ENCODE measurements at regions not wholly inside any gene's neighbourhood (a gene's known extent, or its start where the extent isn't known, plus 50 kb on each side); places are given as distances from the start of the nearest gene placed in this dataset.
"Not testable (repeated sequence)": the region's sequence is repeated elsewhere in the genome, so short reads cannot be mapped to it uniquely, and the experiment has no call there.

GRCh38 chr14:78043349-78043748 lies 126.8 kb upstream of the NRXN3 start:
- no peak for DNase-seq
- H3K9me3 ChIP-seq, result no peaks in the 10 kb centered on the region
- no peaks in the 10 kb centered on the region for H3K27me3 ChIP-seq
- no peak overlapping the region for H3K4me3 ChIP-seq
- no peaks in the 10 kb centered on the region for H3K36me3 ChIP-seq

GRCh38 chr14:78048120-78048519 lies 122.1 kb upstream of the NRXN3 start:
- no peaks in the 10 kb centered on the region for H3K36me3 ChIP-seq
- no peaks in the 10 kb centered on the region for H3K27me3 ChIP-seq
- H3K9me3 ChIP-seq, result no peaks in the 10 kb centered on the region
- no peak overlapping the region for H3K4me3 ChIP-seq
- no peak for DNase-seq

DNA sequence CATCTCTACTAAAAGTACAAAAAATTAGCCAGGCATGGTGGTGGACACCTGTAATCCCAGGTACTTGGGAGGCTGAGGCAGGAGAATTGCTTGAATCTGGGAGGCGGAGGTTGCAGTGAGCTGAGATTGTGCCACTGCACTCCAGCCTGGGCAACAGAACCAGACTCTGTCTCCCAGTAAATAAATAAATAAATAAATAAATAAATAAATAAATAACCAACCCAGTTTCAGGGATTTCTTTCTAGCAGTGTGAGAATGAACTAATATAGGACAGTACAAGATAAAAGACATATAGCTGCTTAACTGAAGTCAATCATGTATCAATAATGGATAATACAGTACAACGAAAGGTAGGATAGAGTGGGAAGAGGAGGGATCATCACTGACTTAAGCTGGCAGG lies 113.3 kb upstream of the NRXN3 start:
- H3K36me3 ChIP-seq, H3K9me3 ChIP-seq, H3K27me3 ChIP-seq, DNase-seq, H3K4me3 ChIP-seq: not testable (repeated sequence)

- no peaks in the 10 kb centered on the region for H3K9me3 ChIP-seq
- DNase-seq, result no peak
- no peaks in the 10 kb centered on the region for H3K27me3 ChIP-seq
- H3K4me3 ChIP-seq, result no peak overlapping the region
- H3K36me3 ChIP-seq, result no peaks in the 10 kb centered on the region
Observed at GRCh38 chr14:78070344-78070743, 99.8 kb upstream of the NRXN3 start.

GRCh38 chr14:78071016-78071549 lies 99.1 kb upstream of the NRXN3 start:
- no peak for DNase-seq

DNA sequence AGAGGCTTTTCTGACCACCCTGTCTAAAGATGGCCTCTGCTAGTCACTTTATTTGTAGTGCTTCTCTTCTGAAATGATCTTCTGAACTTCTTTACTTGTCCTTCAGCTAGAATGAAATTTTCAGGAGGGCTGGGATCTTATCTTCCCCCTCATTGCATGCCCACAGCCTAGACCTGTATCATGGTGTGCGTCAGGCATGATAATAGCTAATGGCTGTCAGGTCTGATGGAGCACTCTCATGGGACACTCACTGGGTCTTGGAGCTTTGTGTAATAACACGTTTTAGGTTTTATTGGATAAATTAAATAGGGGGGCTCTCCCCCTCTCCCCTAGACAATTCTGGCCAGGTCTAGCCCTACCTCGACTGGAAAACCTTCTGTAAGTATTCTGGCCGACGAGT lies 97.1 kb upstream of the NRXN3 start:
- DNase-seq, result no peak
- no peaks in the 10 kb centered on the region for H3K27me3 ChIP-seq
- no peaks in the 10 kb centered on the region for H3K36me3 ChIP-seq
- H3K9me3 ChIP-seq, result no peaks in the 10 kb centered on the region
- no peak overlapping the region for H3K4me3 ChIP-seq

More at GRCh38 chr14:78071016-78071549, 99.1 kb upstream of the NRXN3 start:
- no peaks in the 10 kb centered on the region for H3K9me3 ChIP-seq
- no peaks in the 10 kb centered on the region for H3K36me3 ChIP-seq
- no peaks in the 10 kb centered on the region for H3K27me3 ChIP-seq
- no peak overlapping the region for H3K4me3 ChIP-seq

GRCh38 chr14:78074561-78074960 lies 95.6 kb upstream of the NRXN3 start:
- no peaks in the 10 kb centered on the region for H3K27me3 ChIP-seq
- H3K9me3 ChIP-seq, result no peaks in the 10 kb centered on the region
- H3K36me3 ChIP-seq, result no peaks in the 10 kb centered on the region
- DNase-seq, result peak; percentile 68
- H3K4me3 ChIP-seq, result no peak overlapping the region

DNA sequence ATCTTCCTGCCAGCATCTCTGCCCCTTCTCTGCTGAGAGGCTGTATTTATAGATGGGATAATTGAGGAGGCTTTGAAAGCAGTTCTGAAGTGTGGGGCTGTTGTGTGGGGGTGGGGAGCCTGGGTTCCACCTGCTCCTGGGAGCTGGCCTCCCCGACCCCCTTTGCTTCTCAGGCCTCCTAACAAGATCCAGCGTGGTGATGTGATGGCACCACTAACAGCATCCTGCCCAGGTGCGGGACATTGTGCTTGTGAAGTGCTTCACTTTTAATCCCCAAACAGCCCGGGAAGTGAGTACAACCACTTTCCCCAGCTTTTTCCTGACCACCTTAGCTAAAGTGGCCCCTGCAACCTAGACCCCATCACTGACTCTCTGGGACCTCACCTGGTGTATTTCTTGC lies 95.1 kb upstream of the NRXN3 start:
- H3K9me3 ChIP-seq, result no peaks in the 10 kb centered on the region
- H3K27me3 ChIP-seq, result no peaks in the 10 kb centered on the region
- H3K4me3 ChIP-seq, result no peak overlapping the region
- no peaks in the 10 kb centered on the region for H3K36me3 ChIP-seq
- DNase-seq, result no peak

DNA sequence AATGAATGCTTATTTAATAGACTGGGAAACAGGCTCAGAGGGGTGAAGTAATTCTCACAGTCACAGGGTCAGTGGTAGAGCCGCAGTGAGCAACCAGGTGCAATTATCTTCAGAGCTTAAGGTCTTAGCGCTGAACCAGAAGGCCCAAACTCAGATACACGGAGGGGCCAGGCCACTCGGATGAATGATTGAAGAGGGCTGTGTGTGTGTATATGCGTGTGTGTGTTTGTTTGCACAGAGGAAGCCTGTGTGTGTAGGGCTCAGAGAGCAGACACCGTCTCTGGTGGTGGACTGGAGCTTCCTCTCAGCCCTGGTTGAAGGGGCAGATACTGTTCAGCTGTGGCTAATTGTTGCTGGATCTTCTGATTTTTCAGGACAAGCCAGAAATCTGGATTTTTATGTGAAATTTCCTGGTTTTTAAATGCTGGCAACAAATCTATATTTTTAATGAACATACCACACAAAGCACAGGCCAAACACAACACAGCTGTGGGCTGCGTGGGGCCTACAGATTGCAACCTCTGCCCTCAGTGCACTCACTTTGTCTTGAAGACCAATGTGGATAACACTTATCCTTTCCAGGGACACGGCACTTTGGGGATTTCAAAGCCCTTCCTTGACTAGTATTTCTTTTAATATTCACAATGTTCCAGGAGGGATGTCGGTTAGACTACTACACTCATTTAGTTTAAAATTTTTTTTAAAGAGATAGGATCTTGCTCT lies 94.5 kb upstream of the NRXN3 start:
- Histone ChIP-seq H3K36me3 (no peaks in the 10 kb centered on the region), H3K9me3 (no peaks in the 10 kb centered on the region), H3K27me3 (no peaks in the 10 kb centered on the region), H3K4me3 (no peak overlapping the region)
- DNase-seq, result no peak

- no peaks in the 10 kb centered on the region for H3K27me3 ChIP-seq
Observed at GRCh38 chr14:78081245-78081644, 88.9 kb upstream of the NRXN3 start.

GRCh38 chr14:78083837-78084236 lies 86.3 kb upstream of the NRXN3 start:
- Histone ChIP-seq H3K36me3 (no peaks in the 10 kb centered on the region), H3K9me3 (no peaks in the 10 kb centered on the region), H3K27me3 (no peaks in the 10 kb centered on the region), H3K4me3 (no peak overlapping the region)
- DNase-seq, result no peak

More at GRCh38 chr14:78081245-78081644, 88.9 kb upstream of the NRXN3 start:
- no peak overlapping the region for H3K4me3 ChIP-seq
- H3K36me3 ChIP-seq, result no peaks in the 10 kb centered on the region
- DNase-seq, result no peak
- no peaks in the 10 kb centered on the region for H3K9me3 ChIP-seq

- Histone ChIP-seq H3K9me3 (no peaks in the 10 kb centered on the region), H3K36me3 (no peaks in the 10 kb centered on the region), H3K27me3 (no peaks in the 10 kb centered on the region), H3K4me3 (no peak overlapping the region)
- DNase-seq, result no peak
Observed at GRCh38 chr14:78086342-78086741, 83.8 kb upstream of the NRXN3 start.

DNA sequence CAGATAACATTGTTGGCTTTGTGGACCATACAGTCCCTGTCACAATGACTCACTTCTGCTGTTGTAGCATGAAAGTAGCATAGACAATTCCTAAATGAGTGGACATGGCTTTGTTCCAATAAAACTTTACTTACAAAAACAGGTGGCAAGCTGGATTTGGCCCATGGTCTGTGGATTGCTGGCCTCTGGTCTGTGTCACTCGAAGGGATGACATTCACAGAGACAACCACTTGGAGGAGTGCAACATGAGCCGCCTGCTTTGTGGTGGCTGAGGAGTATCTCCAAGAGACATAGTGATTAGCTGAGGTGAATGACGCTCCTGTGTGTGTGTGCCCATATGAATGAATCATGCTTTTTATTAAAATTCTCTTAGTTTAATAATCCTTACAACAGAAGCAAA lies 81.3 kb upstream of the NRXN3 start:
- Histone ChIP-seq H3K9me3 (no peaks in the 10 kb centered on the region), H3K27me3 (no peaks in the 10 kb centered on the region), H3K4me3 (no peak overlapping the region), H3K36me3 (no peaks in the 10 kb centered on the region)
- peak; percentile 30 for DNase-seq

DNA sequence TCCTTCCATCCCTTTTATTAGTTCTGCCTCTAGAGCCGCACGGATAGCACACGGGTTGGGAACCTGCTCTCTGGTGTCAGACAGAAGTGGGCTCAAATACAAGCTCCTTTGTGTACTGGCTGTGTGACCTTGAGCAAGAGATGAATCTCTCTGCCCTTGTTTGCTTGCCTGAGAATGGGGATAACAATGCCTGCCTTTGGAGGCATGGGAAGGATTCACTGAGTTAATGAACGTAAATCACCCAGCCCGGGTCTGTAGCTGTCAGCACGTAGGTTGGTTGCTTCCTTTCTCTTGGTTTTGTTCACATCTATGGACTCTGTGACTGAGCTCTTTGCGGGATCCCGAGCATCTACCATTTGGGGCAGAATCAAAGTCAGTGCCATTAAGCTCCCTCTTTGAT lies 79.3 kb upstream of the NRXN3 start:
- Histone ChIP-seq H3K36me3 (no peaks in the 10 kb centered on the region), H3K4me3 (no peak overlapping the region), H3K27me3 (no peaks in the 10 kb centered on the region), H3K9me3 (no peaks in the 10 kb centered on the region)
- no peak for DNase-seq

- Histone ChIP-seq H3K4me3 (no peak overlapping the region), H3K36me3 (no peaks in the 10 kb centered on the region), H3K9me3 (no peaks in the 10 kb centered on the region), H3K27me3 (no peaks in the 10 kb centered on the region)
- DNase-seq, result no peak
Observed at GRCh38 chr14:78091361-78091760, 78.8 kb upstream of the NRXN3 start.

GRCh38 chr14:78092040-78092439 lies 78.1 kb upstream of the NRXN3 start:
- Histone ChIP-seq H3K27me3 (no peaks in the 10 kb centered on the region), H3K36me3 (no peaks in the 10 kb centered on the region), H3K9me3 (no peaks in the 10 kb centered on the region), H3K4me3 (no peak overlapping the region)
- peak; percentile 8 for DNase-seq

DNA sequence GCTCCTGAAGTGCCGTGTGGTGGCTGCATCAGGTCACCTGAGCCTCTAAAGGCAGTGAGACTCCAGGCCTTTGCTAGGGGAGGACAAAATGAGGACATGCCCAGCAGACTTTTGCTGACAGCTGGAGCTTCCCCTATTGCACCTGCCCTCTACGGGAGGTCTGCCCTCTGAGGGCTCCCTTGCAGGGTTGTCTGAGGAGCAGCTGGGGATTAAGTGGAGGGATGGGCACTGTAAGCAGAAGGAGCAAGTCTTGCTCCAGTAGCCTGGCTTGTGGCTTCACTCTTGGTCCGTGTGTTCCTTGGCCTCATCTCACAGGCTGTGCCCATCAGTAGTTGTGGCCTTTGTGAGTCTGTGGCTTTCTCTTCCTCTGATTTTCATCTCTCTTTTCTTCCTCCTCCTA lies 66.9 kb upstream of the NRXN3 start:
- no peak overlapping the region for H3K4me3 ChIP-seq
- H3K27me3 ChIP-seq, result no peaks in the 10 kb centered on the region
- H3K36me3 ChIP-seq, result no peaks in the 10 kb centered on the region
- no peak for DNase-seq
- H3K9me3 ChIP-seq, result no peaks in the 10 kb centered on the region

DNA sequence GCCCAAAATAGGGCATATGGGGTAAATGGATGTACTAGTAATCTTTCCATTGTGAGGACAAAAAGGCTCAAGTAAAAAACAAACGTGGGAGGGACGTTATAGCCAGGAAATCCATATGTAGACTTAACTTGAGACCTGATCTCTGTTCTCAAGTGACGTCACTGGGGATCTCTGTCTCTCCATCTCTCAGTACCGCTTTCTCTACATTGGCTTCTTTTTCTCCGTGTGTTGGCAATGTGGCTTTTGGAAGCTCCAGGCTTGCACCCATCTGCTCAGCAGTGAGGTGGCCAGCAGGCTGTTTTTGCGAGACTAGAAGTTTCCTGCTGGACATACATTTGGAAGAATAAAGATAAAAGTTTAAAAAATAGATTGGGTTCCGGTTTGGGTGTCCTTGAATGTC lies 66.0 kb upstream of the NRXN3 start:
- no peaks in the 10 kb centered on the region for H3K9me3 ChIP-seq
- H3K36me3 ChIP-seq, result no peaks in the 10 kb centered on the region
- no peak for DNase-seq
- no peak overlapping the region for H3K4me3 ChIP-seq
- H3K27me3 ChIP-seq, result no peaks in the 10 kb centered on the region
